Activated T-cell treated with anti-CD3 and anti-CD28 coated beads, Interleukin-2, amount 50 U/mL, for 1 hour (primary cell): ENCODE measurements at regions not wholly inside any gene's neighbourhood (a gene's known extent, or its start where the extent isn't known, plus 50 kb on each side); places are given as distances from the start of the nearest gene placed in this dataset.

Source experiments
- DNase-seq: peaks from one replicate; pipeline ENCODE4 v3.0.0-alpha.2; 2020

DNA sequence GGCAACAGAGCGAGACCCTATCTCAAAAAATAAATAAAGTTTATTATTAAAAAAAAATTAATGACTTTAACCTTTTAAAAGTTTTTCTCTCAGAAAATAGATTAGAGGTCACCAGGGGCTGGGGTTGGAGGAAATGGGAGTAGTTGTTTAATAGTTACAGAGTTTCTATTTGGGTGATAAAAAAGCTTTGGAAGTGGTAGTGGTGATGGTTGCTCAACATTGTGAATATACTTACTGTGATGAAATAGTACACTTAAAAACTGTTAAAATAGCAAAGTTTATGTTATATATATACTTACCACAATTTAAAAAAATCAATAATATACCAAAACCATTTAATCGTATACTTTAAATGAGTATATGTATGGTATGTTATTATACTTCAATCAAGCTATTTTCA is 59.6 kb downstream of the ARL6IP4 start:
- DNase-seq, result no peak

DNA sequence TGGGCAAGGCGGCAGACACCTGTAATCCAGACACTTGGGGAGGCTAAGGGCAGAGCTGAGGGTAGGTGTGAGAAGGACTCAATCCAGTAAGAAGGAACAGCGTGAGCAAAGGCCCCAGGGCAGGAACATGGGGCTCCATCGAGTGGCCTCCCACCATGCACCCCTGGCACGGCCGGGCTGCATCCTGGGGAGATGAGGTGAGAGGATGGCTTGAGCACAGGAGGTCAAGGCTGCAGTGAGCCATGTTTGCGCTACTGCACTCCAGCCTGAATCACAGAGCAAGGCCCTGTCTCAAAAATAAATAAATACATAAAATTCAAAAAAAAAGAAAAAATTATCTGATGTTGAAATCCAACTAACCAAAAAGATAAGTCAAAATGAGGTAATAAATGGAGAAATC is 58.5 kb downstream of the ARL6IP4 start:
- DNase-seq, result no peak

DNA sequence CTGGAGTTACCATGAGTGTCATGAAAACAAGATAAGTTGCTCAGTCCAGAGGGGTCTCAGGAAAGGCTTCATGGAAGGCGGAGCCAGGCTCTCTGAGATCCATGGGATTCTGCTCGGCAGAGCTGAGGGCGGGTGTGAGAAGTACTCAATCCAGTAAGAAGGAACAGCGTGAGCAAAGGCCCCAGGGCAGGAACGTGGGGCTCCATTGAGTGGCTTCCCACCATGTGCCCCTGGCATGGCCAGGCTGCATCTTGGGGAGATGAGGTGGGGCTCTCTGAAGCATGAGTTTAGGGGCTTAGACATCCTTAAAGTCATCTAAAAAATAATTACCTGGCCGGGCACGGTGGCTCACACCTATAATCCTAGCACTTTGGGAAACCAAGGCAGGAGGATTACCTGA is 58.0 kb downstream of the ARL6IP4 start:
- DNase-seq, result no peak

DNA sequence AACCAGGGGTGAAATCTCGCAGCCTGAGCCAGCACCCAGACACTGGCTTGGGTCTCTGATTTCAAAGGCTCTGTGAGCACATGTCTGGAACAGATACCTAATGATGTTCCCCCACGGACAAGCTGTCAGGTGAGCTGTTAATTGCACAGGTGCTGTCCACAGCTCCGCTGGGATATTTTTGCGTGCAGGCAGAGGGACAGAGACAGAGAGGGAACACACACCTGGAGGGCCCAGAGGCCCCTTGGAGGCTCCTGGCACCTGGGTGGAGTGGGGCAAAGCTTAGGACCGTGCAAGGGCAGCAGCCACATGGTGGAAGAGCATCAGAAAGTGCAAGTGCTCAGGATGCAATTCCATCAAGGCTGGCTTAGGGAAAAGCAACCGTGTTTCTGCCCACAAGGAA is 57.3 kb downstream of the ARL6IP4 start:
- DNase-seq, result no peak

DNA sequence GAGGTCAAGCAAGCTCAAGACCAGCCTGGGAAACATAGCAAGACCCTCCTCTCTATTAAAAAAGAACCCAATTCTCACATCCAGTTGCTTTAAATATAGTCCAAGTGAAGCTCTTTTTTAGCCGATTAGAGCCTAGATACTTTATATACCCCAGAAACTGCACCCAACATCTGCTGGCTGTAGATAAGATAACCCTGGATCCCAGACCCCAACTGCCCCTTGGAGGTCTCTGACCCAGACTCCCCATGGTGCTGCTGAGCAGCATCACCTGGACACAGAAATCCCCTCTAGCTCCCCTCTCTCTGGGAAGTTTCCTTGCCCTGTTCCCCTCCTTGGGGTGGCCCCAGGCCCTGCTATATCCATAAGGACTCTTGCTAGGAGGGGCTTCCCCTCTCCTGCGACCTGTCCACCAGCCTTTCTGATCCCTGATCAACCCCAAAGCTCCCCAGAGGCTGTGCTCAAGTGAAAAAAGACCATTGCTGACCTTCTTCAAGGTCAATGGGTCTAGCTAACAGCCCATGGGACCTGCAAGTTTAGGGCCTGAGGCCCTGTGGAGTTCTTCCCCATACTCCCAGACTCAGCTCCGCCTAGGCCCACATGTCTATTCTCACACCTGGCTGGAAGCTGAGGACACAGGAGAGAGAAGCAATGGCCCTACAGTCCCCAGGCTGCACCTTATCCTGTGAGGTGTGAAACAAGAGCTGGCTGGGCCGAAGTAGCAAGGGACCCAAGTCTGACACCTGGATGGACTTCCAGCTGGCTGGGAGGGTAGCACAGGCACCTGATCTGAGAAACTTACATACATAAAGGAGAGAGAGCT is 56.2 kb downstream of the ARL6IP4 start:
- no peak for DNase-seq

DNA sequence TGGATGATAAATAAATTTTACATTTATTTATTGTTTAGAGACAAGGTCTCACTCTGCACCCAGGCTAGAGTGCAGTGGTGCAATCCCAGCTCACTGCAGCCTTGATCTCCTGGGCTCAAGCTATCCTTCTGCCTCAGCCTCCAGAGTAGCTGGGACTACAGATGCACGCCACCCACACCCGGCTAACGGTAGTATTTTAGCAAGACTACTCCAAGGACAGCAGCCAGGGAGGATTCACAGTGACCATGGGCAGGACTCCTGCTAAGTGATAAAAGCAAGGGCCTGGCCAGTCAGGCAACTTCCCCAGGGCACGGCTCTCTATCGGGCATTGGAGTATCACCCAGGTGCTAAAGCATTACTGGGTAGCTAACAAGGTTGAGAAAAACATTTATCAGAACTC is 55.4 kb downstream of the ARL6IP4 start:
- DNase-seq, result no peak

DNA sequence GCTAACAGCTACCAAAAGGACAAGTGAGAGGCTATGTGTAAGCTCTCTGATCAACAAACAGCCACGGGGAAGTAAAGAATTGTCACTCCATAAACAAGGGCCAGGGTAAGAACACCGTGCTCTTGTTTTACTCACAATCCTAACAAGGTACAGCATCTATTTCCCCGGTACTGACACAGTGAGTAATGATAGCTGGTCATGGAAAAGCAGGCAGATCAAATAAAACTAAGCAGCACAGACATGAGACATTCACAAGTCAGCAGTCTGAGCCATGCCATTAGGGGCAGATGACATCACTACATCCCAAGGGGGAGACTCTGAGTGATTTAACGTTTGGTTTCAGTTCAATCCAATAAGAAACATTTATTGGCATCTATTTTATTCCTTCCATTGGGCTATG is 54.4 kb downstream of the ARL6IP4 start:
- DNase-seq, result no peak

DNA sequence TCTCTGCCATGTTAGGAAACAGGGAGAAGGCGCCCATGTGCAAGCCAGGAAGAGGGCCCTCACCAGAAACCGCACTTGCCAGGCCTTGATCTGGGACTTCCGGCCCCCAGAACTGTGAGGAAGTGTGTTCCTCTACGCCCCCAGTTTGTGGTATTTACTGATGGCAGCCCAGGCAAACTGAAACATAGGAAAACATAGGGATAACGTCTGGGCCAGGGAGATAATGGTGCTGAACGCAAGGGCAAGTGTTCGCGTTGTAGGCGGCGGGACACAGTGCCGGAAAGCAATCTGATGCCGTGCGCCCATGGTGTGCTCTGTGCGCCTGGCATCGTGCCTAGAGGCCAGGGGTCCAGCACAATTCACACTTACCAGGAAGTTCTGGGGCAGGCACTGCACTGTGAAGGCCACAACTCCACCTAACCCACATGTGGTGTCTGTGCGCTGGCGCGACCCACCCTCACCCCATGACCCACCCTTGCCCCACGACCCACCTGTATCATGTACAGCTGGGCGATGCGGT is 53.6 kb downstream of the ARL6IP4 start:
- no peak for DNase-seq

DNA sequence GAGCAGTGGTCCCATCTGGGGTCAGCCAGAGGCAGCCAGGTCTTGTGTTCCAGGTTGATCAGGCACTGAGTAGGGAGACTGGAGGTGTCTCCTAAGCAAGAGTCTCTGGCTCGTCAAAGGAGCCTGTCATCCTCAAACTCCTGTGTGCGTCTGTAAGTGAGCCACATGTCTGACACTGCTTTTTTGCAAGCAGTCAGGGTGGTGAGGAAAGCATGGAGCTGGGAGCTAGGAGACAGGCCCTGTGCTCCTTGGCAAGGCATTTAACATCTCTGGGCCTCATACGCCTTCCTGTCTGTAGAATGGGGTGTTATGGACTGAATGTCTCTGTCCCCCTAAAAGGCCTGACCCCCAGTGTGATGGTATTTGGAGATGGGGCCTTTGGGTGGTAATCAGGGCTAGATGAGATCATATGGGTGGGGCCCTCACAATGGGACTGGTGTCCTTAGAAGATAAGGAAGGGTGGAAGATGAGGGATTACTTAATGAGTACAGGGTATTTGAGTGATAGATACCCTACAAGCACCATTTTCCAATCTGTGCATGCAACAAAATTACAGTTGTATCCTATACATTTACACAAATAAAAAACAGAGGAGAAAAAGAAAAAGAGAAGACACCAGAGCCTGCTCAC is 53.0 kb downstream of the ARL6IP4 start:
- DNase-seq, result no peak

DNA sequence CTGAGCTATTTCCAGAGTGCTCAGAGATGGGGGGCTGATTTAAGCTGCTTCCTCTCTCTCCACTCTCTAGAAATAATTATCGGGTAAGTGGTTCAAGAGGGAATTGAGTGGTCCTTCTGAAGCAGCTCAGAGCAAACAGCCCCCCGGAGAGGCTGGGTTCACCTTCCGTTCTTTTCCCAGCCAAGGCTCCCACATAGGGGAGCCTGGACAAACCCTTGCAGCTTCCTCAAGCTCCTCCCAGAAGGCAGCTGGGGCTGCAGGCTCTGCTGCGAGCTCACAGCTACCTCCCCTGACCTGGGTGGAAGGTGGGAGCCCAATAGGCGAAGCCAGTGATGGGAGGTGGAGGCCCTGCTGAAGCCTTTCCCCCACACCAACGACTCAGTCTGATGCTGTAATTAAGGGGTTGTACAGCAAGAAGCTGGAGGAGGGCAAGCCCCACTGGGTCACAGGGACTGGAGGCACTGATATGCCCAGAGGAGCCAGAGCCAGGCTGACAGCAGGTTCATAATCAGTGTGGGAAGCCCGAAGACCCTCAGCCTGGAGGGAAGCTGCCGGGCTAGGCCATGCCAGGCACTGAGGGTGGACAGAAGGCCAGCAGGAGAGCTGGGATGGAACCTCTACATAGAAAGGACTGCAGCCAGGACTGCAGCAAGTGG is 52.4 kb downstream of the ARL6IP4 start:
- no peak for DNase-seq
